ENCODE measurements at regions not wholly inside any gene's neighbourhood (a gene's known extent, or its start where the extent isn't known, plus 50 kb on each side); places are given as distances from the start of the nearest gene placed in this dataset.

DNA sequence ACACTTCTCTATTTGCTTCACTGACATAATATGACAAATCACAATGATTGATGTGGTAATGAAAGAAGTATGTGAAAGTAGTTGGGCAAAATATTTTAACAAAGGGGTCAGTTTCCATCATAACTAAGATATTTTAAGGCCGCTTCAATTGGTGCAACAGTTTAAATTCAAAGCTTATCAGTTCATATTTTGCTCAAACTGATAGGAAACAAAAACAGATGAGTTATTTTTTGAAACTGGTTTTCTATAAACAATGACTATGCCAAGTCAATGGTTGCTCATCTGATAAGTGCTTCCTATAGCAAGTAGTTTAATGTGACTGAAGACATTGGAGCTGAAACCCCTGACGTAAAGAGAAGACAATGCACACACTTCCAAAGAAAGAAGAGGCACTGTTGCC, 1290.7 kb downstream of the SUCLG1 start:
- Mint-ChIP-seq H3K4me3 (no peak overlapping the region), H3K36me3 (ENCODE audit: low read depth) (no peaks in the 10 kb centered on the region), H3K27me3 (no peaks in the 10 kb centered on the region), H3K4me1 (ENCODE audit: low read depth) (no peaks in the 10 kb centered on the region), H3K9me3 (peaks cover 5% of the 10 kb centered on the region), H3K27ac (no peak overlapping the region)
- DNase-seq (no peak), ATAC-seq (no peak)
- ChIA-PET CTCF (no interaction called here), POLR2A (no interaction called here)
- intact Hi-C loops (cut with micrococcal nuclease) = no loop called here
- TF ChIP-seq, protein P1, sequence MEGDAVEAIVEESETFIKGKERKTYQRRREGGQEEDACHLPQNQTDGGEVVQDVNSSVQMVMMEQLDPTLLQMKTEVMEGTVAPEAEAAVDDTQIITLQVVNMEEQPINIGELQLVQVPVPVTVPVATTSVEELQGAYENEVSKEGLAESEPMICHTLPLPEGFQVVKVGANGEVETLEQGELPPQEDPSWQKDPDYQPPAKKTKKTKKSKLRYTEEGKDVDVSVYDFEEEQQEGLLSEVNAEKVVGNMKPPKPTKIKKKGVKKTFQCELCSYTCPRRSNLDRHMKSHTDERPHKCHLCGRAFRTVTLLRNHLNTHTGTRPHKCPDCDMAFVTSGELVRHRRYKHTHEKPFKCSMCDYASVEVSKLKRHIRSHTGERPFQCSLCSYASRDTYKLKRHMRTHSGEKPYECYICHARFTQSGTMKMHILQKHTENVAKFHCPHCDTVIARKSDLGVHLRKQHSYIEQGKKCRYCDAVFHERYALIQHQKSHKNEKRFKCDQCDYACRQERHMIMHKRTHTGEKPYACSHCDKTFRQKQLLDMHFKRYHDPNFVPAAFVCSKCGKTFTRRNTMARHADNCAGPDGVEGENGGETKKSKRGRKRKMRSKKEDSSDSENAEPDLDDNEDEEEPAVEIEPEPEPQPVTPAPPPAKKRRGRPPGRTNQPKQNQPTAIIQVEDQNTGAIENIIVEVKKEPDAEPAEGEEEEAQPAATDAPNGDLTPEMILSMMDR (IDR thresholded peaks at IDR 0.05) = no peak

DNA sequence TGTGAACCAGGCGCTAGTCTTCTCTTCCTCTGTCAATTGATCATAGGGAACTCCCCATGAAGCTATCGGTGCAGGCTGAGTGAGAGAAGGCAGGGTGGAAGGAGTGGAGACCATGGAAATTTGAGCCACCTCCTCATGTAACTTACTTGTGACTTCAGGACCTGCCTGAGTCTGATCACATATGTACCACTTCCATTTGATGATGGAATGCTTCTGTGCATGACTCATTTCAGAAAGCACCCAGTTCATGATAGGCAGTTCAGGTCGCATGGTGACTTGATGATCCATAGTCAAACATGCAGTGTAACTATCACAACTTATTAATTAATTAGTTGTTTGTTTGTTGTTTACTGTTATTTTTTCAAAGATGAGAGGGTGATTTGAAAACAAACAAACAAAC, 1296.7 kb downstream of the SUCLG1 start:
- ATAC-seq = no peak
- H3K27me3 Mint-ChIP-seq = no peaks in the 10 kb centered on the region

DNA sequence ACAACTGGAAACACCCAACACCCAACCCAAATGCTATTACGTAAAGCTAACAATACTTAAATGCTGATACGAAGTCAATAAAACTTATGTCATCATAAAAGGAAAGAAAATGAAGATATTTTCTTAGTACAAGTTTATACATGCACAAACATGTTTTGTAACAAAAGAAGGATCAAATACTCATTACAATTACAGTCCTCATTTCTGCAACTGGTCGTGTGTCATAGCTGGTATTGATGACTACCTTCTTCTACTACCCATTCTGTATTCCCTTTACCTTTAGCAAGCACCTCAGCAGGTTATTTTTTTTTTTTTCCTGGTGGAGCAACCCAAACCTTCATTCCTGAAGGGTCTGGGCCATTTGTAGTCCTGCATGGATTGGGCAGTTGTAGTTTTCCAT, 1298.5 kb downstream of the SUCLG1 start:
- Mint-ChIP-seq H3K27ac (no peak overlapping the region), H3K9me3 (peaks cover 2% of the 10 kb centered on the region), H3K36me3 (ENCODE audit: low read depth) (no peaks in the 10 kb centered on the region), H3K4me1 (ENCODE audit: low read depth) (no peaks in the 10 kb centered on the region), H3K4me3 (no peak overlapping the region), H3K27me3 (no peaks in the 10 kb centered on the region)
- ChIA-PET CTCF (no interaction called here), POLR2A (no interaction called here)
- DNase-seq (no peak), ATAC-seq (no peak)
- intact Hi-C loops (cut with micrococcal nuclease) = no loop called here
- TF ChIP-seq, protein P1 (IDR thresholded peaks at IDR 0.05) = no peak

More for the DNA sequence above, 1296.7 kb downstream of the SUCLG1 start:
- POLR2A ChIA-PET = no interaction called here
- Mint-ChIP-seq H3K4me1 (ENCODE audit: low read depth) (no peaks in the 10 kb centered on the region), H3K9me3 (peaks cover 4% of the 10 kb centered on the region), H3K4me3 (no peak overlapping the region), H3K36me3 (ENCODE audit: low read depth) (no peaks in the 10 kb centered on the region), H3K27ac (no peak overlapping the region)
- TF ChIP-seq, protein P1 (IDR thresholded peaks at IDR 0.05) = no peak
- DNase-seq = no peak
- CTCF ChIA-PET = no interaction called here
- intact Hi-C loops (cut with micrococcal nuclease) = no loop called here

DNA sequence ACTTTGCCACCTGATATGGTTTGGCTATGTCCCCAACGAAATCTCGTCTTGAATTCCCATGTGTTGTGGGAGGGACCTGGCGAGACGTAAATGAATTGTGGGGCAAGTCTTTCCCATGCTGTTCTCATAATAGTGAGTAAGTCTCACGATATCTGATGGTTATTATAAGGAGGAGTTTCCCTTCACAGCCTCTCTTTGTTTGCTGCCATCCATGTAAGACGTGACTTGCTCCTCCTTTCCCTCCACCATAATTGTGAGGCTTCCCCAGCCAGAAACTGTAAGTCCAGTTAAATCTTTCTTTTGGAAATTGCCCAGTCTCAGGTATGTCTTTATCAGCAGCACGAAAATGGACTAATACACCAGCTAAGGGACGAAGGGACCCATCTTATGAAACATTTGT, 1303.3 kb downstream of the SUCLG1 start:
- intact Hi-C loops (cut with micrococcal nuclease) = no loop called here
- no peak overlapping the region for H3K4me3 Mint-ChIP-seq
- no peak overlapping the region for H3K27ac Mint-ChIP-seq
- no peak for DNase-seq
- ChIA-PET CTCF (no interaction called here), POLR2A (no interaction called here)
- H3K9me3 Mint-ChIP-seq = peaks cover 10% of the 10 kb centered on the region
- ATAC-seq = no peak
- TF ChIP-seq, protein P1 (IDR thresholded peaks at IDR 0.05) = no peak
- H3K36me3 Mint-ChIP-seq (ENCODE audit: low read depth) = no peaks in the 10 kb centered on the region
- no peaks in the 10 kb centered on the region for H3K27me3 Mint-ChIP-seq
- H3K4me1 Mint-ChIP-seq (ENCODE audit: low read depth) = no peaks in the 10 kb centered on the region

DNA sequence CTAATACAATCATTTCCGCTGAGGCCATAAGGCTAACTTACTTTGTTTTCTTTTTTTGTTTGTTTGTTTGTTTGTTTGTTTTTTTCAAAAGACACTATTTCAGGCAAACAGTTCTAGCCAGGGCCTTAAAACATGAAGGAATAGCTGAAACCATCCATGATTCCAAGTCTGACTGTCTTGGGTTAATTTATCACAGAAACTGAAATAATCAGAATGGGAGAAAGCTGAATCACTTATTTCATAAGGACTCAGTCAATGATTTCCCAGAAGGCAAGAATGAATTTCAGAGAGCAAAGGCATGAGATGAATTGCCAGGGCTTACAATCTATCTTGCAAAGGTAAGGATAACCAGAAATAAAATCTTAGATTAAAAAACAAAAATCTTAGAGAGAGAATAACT, 1315.1 kb downstream of the SUCLG1 start:
- no peaks in the 10 kb centered on the region for H3K27me3 Mint-ChIP-seq
- H3K9me3 Mint-ChIP-seq = peaks cover 10% of the 10 kb centered on the region
- TF ChIP-seq, protein P1 (IDR thresholded peaks at IDR 0.05) = no peak
- POLR2A ChIA-PET = no interaction called here
- H3K4me3 Mint-ChIP-seq = no peak overlapping the region
- DNase-seq (no peak), ATAC-seq (no peak)
- H3K4me1 Mint-ChIP-seq (ENCODE audit: low read depth) = no peaks in the 10 kb centered on the region
- H3K36me3 Mint-ChIP-seq (ENCODE audit: low read depth) = no peaks in the 10 kb centered on the region
- intact Hi-C loops (cut with micrococcal nuclease) = no loop called here
- no peak overlapping the region for H3K27ac Mint-ChIP-seq
- CTCF ChIA-PET = no interaction called here

Measured in activated CD8-positive, alpha-beta T cell treated with anti-CD3 and anti-CD28 coated beads for 36 hours (primary cell).